Prostate gland (tissue), 2 donors: ENCODE measurements at regions not wholly inside any gene's neighbourhood (a gene's known extent, or its start where the extent isn't known, plus 50 kb on each side); places are given as distances from the start of the nearest gene placed in this dataset.

ENCODE experiments used
- DNase-seq: peaks from one replicate; pipeline ENCODE4 v3.0.0-alpha.2; 2019; ENCODE audit warnings: low spot score
- H3K27ac ChIP-seq, 2 donors: fragments of 200-600 bp; sonication (generic); 2 replicates each; pipeline ENCODE4 v1.5.1; 2017 to 2019
- H3K27me3 ChIP-seq: fragments of 200-600 bp; sonication (generic); replicated peaks from 2 replicates; pipeline ENCODE4 v1.5.1; 2019; ENCODE audit not compliant: insufficient read depth
- H3K36me3 ChIP-seq, 2 donors: fragments of 200-600 bp; sonication (generic); 1 replicate in 1 of 2; 2 replicates in 1 of 2; pipeline versions ENCODE4 v1.5.1 to v1.8.1; 2017 to 2019
- H3K4me1 ChIP-seq: fragments of 200-600 bp; sonication (generic); replicated peaks from 2 replicates; pipeline ENCODE4 v1.5.1; 2019
- H3K4me3 ChIP-seq, 2 donors: fragments of 200-600 bp; sonication (generic); 2 replicates each; pipeline ENCODE4 v1.5.1; 2017 to 2019
- H3K9me3 ChIP-seq: fragments of 200-600 bp; sonication (generic); 2 replicates; pipeline ENCODE4 v1.5.1; 2017
- CTCF ChIP-seq, 4 experiments: fragments of 200-600 bp in 2 of 4; fragments of 450-650 bp in 2 of 4; sonication (generic) in 2 of 4; IDR thresholded peaks; 1 replicate in 3 of 4; 2 replicates in 1 of 4; pipeline ENCODE4 v1.5.1; 2016 to 2019; ENCODE audit warnings: antibody characterized with exemption in 4 of 4, mild to moderate bottlenecking in 2 of 4, moderate library complexity in 2 of 4
- POLR2A ChIP-seq: fragments of 450-650 bp; IDR thresholded peaks from one replicate; pipeline ENCODE4 v1.6.1; 2016; ENCODE audit warnings: antibody characterized with exemption, mild to moderate bottlenecking
- POLR2AphosphoS5 ChIP-seq: sonication (generic); formaldehyde crosslinking; IDR thresholded peaks from one replicate; pipeline ENCODE4 v1.6.1; 2017; ENCODE audit warnings: antibody characterized with exemption
- WGBS: methylation state at CpG from one replicate; pipeline ENCODE4 v1.1.5; 2018; 5-methylcytosine and 5-hydroxymethylcytosine counted together
- intact Hi-C: fragments of 100-400 bp; cut with DNase I; formaldehyde crosslinking; loops from one replicate; pipeline ENCODE4 v1.14.2; 2022

- no peaks in the 10 kb centered on the region for H3K27me3 ChIP-seq
- 85% methylated on average over 5 of the region's 5 CpGs for WGBS
- no peak overlapping the region for H3K27ac ChIP-seq
- TF ChIP-seq CTCF (IDR thresholded peaks at IDR 0.05), result no peak
- no peak for TF ChIP-seq POLR2AphosphoS5
- TF ChIP-seq POLR2A, result no peak
- H3K4me3 ChIP-seq, result no peak overlapping the region
- H3K9me3 ChIP-seq, result no peaks in the 10 kb centered on the region
- H3K4me1 ChIP-seq, result no peaks in the 10 kb centered on the region
- no peaks in the 10 kb centered on the region for H3K36me3 ChIP-seq
- intact Hi-C loops, result no loop called here
- DNase-seq, result no peak
Measured at GRCh38 chr17:65415991-65416390, 145.5 kb downstream of the AXIN2 start.

GRCh38 chr17:65413390-65413789 is 148.1 kb downstream of the AXIN2 start:
- Histone ChIP-seq H3K4me1 (no peaks in the 10 kb centered on the region), H3K27ac (no peak overlapping the region), H3K9me3 (no peaks in the 10 kb centered on the region), H3K36me3 (no peaks in the 10 kb centered on the region), H3K4me3 (no peak overlapping the region), H3K27me3 (no peaks in the 10 kb centered on the region)
- DNase-seq, result no peak
- no peak for TF ChIP-seq POLR2AphosphoS5
- no peak for TF ChIP-seq CTCF (IDR thresholded peaks at IDR 0.05)
- TF ChIP-seq POLR2A, result no peak
- WGBS, result 49% methylated on average over 2 of the region's 2 CpGs
- intact Hi-C loops, result no loop called here

GRCh38 chr17:65409381-65409780 is 152.1 kb downstream of the AXIN2 start:
- H3K4me1 ChIP-seq, result no peaks in the 10 kb centered on the region
- H3K9me3 ChIP-seq, result no peaks in the 10 kb centered on the region
- H3K4me3 ChIP-seq, result no peak overlapping the region
- DNase-seq, result no peak
- H3K27ac ChIP-seq, result no peak overlapping the region
- intact Hi-C loops, result no loop called here
- no peaks in the 10 kb centered on the region for H3K36me3 ChIP-seq
- WGBS, result 33% methylated on average over 1 of the region's 1 CpG
- H3K27me3 ChIP-seq, result no peaks in the 10 kb centered on the region
- no peak for TF ChIP-seq POLR2A
- TF ChIP-seq POLR2AphosphoS5, result no peak
- TF ChIP-seq CTCF (IDR thresholded peaks at IDR 0.05), result no peak

- TF ChIP-seq CTCF (IDR thresholded peaks at IDR 0.05) (no peak), POLR2AphosphoS5 (no peak), POLR2A (no peak)
Measured at GRCh38 chr17:65408050-65408449, 153.4 kb downstream of the AXIN2 start.

GRCh38 chr17:65407017-65407416 is 154.4 kb downstream of the AXIN2 start:
- Histone ChIP-seq H3K36me3 (no peaks in the 10 kb centered on the region), H3K4me1 (no peaks in the 10 kb centered on the region), H3K4me3 (no peak overlapping the region), H3K27me3 (no peaks in the 10 kb centered on the region), H3K9me3 (no peaks in the 10 kb centered on the region), H3K27ac (no peak overlapping the region)
- intact Hi-C loops, result no loop called here
- 79% methylated on average over 4 of the region's 4 CpGs for WGBS
- TF ChIP-seq POLR2A, result no peak
- TF ChIP-seq POLR2AphosphoS5, result no peak
- no peak for TF ChIP-seq CTCF (IDR thresholded peaks at IDR 0.05)
- DNase-seq, result no peak

More at GRCh38 chr17:65408050-65408449, 153.4 kb downstream of the AXIN2 start:
- H3K9me3 ChIP-seq, result no peaks in the 10 kb centered on the region
- H3K36me3 ChIP-seq, result no peaks in the 10 kb centered on the region
- no peaks in the 10 kb centered on the region for H3K27me3 ChIP-seq
- no peak overlapping the region for H3K4me3 ChIP-seq
- H3K27ac ChIP-seq, result no peak overlapping the region
- intact Hi-C loops, result no loop called here
- no peaks in the 10 kb centered on the region for H3K4me1 ChIP-seq
- no peak for DNase-seq
- WGBS, result 98% methylated on average over 2 of the region's 2 CpGs
